ENCODE measurements at regions not wholly inside any gene's neighbourhood (a gene's known extent, or its start where the extent isn't known, plus 50 kb on each side); places are given as distances from the start of the nearest gene placed in this dataset.
"Not testable (repeated sequence)": the region's sequence is repeated elsewhere in the genome, so short reads cannot be mapped to it uniquely, and the experiment has no call there.

DNA sequence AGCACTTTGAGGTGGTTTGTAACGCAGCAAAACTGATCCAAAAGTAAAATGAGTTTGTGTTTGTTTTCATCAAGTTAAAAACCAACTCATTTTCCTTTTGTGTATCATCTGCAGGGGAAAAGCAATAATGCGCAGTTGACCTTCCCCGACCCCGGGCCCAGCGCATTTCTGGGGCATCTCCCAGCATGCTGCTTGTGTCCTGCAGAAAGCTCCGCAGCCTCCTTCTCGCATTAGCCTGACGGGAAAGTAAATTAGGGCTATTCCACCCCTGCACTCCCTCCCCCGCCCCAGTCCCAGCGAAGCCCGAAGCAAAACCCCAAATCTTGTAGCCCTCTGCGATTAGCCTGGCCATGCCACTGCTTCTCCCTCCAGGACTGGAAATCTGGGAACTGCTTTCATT, 82.0 kb upstream of the PPM1B start:
- DNase-seq (ENCODE audit: low spot score) = no peak

DNA sequence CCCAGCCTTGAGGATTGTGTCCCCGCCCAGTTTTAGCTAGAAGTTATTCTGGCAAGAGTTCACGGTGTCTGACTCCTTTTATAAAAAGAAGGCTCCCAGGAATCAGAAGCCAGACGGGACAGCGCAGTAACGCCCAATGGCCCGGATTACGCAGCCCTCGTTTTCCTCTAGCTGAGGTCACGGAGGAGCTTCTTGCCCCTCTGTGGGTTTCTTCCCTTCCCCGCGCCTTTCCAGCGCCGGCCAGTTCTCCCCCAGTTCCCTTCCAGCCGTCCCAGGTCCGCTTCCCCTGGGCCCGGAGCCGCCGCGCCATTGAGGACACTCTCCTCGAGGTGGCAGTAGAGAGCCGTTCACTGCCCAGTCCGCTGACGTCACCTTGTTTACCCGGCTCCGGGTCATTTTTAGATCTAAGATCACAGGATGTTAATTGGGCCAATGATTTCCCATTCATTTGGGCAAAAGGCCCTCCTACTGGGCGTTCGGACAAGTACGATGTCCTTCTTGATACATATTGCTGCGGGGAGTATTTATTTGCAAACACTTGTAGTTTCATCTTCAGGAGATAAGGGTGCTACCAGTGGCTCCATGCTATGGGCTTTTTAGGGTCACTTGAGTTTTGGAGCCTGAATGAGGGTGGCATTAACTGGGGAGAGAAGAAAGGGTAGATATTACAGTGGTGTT, 81.5 kb upstream of the PPM1B start:
- DNase-seq (ENCODE audit: low spot score) = peak; percentile 82

- DNase-seq (ENCODE audit: low spot score) = no peak
These were observed 81.0 kb upstream of the PPM1B start for GRCh38 chr2:44087714-44088092.

- not testable (repeated sequence) for DNase-seq (ENCODE audit: low spot score)
These were observed 76.2 kb upstream of the PPM1B start for GRCh38 chr2:44092519-44092918.

GRCh38 chr2:44093970-44094369, 74.7 kb upstream of the PPM1B start:
- DNase-seq (ENCODE audit: low spot score) = no peak

GRCh38 chr2:44097322-44097907, 71.3 kb upstream of the PPM1B start:
- no peak for DNase-seq (ENCODE audit: low spot score)

- no peak for DNase-seq (ENCODE audit: low spot score)
These were observed 70.6 kb upstream of the PPM1B start for GRCh38 chr2:44098050-44098449.

DNA sequence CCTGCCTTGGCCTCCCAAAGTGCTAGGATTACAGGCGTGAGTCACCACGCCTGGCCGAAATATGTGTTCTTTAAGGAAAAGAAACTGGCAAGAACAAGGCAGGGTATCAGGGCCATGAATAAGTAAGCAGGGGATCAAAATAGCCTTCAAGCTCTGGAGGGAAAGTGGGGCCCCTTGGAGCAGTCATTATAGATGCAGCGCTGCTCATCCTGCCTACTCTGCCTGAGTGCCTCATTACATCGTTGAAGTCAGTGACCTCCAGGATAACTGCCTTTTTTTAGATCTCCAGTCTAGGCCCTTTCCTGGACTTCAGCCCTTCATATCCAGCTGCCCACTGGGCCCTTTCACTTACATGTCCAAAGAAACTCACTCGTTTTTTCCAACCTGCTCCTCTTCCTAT, 69.8 kb upstream of the PPM1B start:
- no peak for DNase-seq (ENCODE audit: low spot score)

GRCh38 chr2:44100351-44100750, 68.3 kb upstream of the PPM1B start:
- DNase-seq (ENCODE audit: low spot score) = no peak

- DNase-seq (ENCODE audit: low spot score) = no peak
These were observed 67.4 kb upstream of the PPM1B start for GRCh38 chr2:44101246-44101645.

DNA sequence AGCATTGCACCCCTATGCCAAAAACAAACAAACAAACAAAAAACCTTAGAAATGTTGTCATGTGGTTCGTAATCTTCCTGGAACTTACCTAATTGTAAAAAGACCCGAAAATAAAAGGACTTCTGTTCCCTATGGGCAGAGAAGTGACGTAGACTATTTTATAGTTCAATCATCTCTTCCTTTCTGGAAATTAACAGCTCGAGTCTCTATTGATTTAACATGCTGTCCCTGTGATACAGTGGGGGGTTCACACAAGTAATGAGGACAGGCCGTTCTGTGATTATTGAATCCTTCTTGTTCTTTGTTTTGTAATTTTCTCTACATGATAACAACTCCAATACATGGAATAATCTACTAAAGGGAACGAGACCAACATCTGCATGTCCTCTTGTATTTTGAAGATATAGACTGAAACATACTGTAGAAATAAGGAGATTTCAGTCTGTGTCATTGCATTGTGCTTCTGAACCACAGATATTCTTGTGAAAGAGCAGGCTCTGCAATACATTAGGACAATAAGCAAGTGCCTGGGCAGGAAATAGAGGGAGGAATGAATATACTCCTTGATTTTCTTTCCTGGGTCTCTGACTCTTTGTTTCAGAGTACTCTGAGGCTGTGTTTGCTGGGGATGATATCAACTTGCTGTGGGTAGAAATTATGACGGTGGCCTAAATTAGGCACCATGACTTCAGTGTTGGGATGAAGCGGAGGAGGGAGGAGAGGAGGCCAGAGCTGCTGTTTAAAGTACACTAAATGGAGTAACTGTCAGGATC, 65.7 kb upstream of the PPM1B start:
- no peak for DNase-seq (ENCODE audit: low spot score)

GRCh38 chr2:44103639-44104038, 65.0 kb upstream of the PPM1B start:
- no peak for DNase-seq (ENCODE audit: low spot score)

- DNase-seq (ENCODE audit: low spot score) = no peak
These were observed 63.8 kb upstream of the PPM1B start for GRCh38 chr2:44104855-44105271.

GRCh38 chr2:44106509-44106908, 62.2 kb upstream of the PPM1B start:
- not testable (repeated sequence) for DNase-seq (ENCODE audit: low spot score)

- no peak for DNase-seq (ENCODE audit: low spot score)
These were observed 61.5 kb upstream of the PPM1B start for GRCh38 chr2:44107086-44107740.

DNA sequence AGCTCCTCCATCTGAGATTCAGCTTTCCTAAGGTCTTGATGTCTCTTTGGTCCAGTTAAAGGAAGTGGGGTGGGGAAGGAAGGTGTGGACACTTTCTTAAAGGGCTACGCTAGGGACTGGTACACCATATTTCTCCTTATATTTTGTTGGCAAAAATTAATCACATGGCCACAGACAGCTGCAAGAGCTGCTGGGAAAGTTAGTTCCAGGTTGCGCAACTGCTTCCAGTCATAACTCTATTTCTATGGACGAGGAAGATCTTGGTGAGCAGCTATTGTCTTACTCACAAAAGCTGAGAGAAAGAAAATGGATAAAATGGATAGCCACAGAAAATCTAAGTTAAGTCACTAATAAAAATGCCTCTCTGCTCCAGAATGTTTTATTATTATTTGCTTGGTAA, 60.7 kb upstream of the PPM1B start:
- no peak for DNase-seq (ENCODE audit: low spot score)

DNA sequence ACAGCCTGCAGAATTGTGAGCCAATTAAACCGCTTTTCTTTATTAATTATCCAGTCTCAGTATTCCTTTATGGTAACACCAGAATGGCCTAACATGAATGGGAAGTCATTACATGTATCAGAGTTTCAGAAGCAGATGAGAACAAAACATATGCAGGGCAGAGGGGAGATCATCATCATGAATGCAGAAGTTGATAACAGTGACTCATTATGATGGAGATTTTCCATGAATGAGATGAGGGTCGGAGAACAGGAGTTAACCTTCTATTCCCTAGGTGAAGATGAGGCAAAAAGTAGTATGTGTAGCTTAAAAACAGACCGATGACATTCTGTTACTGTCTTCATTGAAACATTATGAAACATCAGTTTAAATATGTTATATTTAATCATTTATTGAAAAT, 59.5 kb upstream of the PPM1B start:
- DNase-seq (ENCODE audit: low spot score) = no peak

DNA sequence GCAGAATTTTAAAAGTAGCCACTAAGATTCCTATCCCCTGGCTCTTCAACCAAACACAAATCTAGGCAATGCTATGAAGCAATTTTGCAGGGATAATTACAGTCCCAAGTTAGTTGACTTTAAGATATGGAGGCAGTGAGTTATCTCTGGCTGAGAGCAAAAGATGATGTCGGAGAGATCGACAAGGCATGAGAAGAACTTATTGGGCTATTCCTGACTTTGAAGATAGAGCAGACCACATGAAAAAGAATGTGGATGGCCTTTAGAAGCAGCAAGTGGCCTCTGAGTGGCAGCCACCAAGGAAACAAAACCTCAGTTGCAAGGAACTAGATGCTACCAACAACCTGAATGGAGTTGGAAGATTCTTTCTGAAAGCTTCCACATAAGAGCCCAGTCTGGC, 58.2 kb upstream of the PPM1B start:
- no peak for DNase-seq (ENCODE audit: low spot score)

GRCh38 chr2:44112096-44112495, 56.6 kb upstream of the PPM1B start:
- DNase-seq (ENCODE audit: low spot score) = no peak

DNA sequence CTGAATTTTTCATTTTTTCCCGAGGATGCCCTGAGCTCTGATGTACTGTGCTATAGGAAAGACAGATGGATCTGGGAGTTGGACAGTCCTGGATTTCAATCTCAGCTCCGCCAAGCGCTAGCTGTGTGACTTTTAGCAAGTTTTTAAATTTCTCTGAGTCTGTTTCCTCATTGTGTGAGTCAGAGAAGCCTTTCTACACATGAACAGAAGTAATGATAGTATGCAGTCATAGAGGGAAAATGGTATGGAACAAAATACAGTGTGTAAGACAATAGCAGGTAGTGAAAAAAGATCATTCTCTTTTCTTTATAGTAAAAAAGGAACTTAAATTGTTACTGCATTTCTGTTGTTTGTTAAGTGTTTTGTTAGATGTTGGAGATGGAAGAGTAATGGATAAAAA, 52.4 kb upstream of the PPM1B start:
- DNase-seq (ENCODE audit: low spot score) = no peak

GRCh38 chr2:44118257-44118656, 50.4 kb upstream of the PPM1B start:
- no peak for DNase-seq (ENCODE audit: low spot score)

Measured in CD4-positive, alpha-beta T cell treated with Interleukin-15 for 4 hours (primary cell).